HL-60 (cell line): ENCODE measurements at regions not wholly inside any gene's neighbourhood (a gene's known extent, or its start where the extent isn't known, plus 50 kb on each side); places are given as distances from the start of the nearest gene placed in this dataset.

Experiments
- DNase-seq, 2 experiments: peaks; one replicate each; pipeline ENCODE4 v3.0.0-alpha.2; 2010 to 2020; ENCODE audit warnings: low read depth in 1 of 2, low spot score in 1 of 2
- H3K27ac ChIP-seq: fragments of 250-450 bp; sonication (Bioruptor Pico); replicated peaks from 2 replicates; pipeline ENCODE4 v1.5.1; 2020; ENCODE audit warnings: mild to moderate bottlenecking, moderate library complexity
- H3K27me3 ChIP-seq: fragments of 250-450 bp; sonication (Bioruptor Pico); 2 replicates; pipeline ENCODE4 v1.5.1; 2021; ENCODE audit warnings: mild to moderate bottlenecking, moderate library complexity; ENCODE audit not compliant: insufficient read depth, poor library complexity, severe bottlenecking
- H3K4me3 ChIP-seq: replicated peaks from 2 replicates; pipeline ENCODE4 v1.5.1; 2011; ENCODE audit warnings: mild to moderate bottlenecking, control low read depth, low read length; ENCODE audit not compliant: insufficient read depth
- GABPA ChIP-seq: IDR thresholded peaks from 2 replicates; pipeline ENCODE4 v1.6.1; 2012; ENCODE audit warnings: low read depth
- POLR2AphosphoS5 ChIP-seq: IDR thresholded peaks from 2 replicates; pipeline ENCODE4 v1.6.1; 2012; ENCODE audit warnings: low read depth
- SPI1 ChIP-seq: IDR thresholded peaks from 2 replicates; pipeline ENCODE4 v1.6.1; 2012; ENCODE audit warnings: low read depth, mild to moderate bottlenecking, borderline replicate concordance
- TF ChIP-seq, protein P1 (sequence below): IDR thresholded peaks from one replicate; pipeline ENCODE4 v1.5.1; 2011; ENCODE audit warnings: low read length, control low read depth, inconsistent platforms; ENCODE audit not compliant: insufficient read depth
- TF ChIP-seq, protein P2 (sequence below): IDR thresholded peaks from 2 replicates; pipeline ENCODE4 v1.6.1; 2012; ENCODE audit warnings: low read depth; ENCODE audit not compliant: insufficient replicate concordance

DNA sequence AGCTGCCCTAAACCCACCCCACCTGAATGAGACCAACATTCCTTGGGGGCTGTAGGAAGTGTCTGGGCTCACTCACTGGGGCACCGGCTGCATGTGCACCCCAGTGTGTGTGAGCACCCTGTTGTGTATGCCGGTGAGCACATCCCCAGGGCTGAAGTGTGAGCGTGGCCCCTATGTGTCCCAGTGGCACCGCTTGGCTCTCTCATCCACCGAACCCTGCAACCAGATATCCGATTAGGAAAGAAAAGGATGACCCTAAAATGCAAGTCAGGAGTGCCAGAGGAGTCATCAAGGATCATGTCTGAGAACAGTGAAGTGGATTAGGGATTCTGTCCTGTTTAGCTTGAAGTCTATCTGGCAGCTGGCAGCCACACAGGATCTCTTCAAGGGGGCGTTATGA, 84.0 kb upstream of the ALDH1L1 start:
- Histone ChIP-seq H3K27ac (no peak overlapping the region), H3K4me3 (no peak overlapping the region), H3K27me3 (peaks cover 7% of the 10 kb centered on the region)
- TF ChIP-seq SPI1 (no peak), GABPA (no peak), POLR2AphosphoS5 (no peak)
- TF ChIP-seq, protein P1, sequence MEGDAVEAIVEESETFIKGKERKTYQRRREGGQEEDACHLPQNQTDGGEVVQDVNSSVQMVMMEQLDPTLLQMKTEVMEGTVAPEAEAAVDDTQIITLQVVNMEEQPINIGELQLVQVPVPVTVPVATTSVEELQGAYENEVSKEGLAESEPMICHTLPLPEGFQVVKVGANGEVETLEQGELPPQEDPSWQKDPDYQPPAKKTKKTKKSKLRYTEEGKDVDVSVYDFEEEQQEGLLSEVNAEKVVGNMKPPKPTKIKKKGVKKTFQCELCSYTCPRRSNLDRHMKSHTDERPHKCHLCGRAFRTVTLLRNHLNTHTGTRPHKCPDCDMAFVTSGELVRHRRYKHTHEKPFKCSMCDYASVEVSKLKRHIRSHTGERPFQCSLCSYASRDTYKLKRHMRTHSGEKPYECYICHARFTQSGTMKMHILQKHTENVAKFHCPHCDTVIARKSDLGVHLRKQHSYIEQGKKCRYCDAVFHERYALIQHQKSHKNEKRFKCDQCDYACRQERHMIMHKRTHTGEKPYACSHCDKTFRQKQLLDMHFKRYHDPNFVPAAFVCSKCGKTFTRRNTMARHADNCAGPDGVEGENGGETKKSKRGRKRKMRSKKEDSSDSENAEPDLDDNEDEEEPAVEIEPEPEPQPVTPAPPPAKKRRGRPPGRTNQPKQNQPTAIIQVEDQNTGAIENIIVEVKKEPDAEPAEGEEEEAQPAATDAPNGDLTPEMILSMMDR: no peak
- TF ChIP-seq, protein P2, sequence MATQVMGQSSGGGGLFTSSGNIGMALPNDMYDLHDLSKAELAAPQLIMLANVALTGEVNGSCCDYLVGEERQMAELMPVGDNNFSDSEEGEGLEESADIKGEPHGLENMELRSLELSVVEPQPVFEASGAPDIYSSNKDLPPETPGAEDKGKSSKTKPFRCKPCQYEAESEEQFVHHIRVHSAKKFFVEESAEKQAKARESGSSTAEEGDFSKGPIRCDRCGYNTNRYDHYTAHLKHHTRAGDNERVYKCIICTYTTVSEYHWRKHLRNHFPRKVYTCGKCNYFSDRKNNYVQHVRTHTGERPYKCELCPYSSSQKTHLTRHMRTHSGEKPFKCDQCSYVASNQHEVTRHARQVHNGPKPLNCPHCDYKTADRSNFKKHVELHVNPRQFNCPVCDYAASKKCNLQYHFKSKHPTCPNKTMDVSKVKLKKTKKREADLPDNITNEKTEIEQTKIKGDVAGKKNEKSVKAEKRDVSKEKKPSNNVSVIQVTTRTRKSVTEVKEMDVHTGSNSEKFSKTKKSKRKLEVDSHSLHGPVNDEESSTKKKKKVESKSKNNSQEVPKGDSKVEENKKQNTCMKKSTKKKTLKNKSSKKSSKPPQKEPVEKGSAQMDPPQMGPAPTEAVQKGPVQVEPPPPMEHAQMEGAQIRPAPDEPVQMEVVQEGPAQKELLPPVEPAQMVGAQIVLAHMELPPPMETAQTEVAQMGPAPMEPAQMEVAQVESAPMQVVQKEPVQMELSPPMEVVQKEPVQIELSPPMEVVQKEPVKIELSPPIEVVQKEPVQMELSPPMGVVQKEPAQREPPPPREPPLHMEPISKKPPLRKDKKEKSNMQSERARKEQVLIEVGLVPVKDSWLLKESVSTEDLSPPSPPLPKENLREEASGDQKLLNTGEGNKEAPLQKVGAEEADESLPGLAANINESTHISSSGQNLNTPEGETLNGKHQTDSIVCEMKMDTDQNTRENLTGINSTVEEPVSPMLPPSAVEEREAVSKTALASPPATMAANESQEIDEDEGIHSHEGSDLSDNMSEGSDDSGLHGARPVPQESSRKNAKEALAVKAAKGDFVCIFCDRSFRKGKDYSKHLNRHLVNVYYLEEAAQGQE: no peak
- DNase-seq: no peak

DNA sequence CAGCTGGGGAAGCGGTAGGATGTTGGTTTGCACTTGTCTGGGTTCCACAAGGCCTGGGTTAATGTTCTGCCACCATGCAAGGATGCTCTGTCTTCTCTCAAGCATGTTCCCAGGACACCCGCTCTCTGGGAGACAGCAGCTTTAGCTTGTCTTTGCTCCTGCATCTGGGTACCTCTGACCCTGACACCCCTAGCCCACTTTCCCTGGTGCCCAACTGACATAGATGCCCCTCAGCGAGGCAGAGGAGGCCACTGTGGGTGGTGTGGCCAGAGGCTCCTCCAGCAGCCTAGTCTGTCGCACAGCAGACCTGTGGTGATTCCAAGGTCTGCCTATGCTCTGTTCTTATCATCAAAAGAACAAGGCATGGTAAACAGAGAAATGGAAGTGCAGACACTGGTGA, 83.6 kb upstream of the ALDH1L1 start:
- H3K27me3 ChIP-seq: peaks cover 7% of the 10 kb centered on the region
- DNase-seq: no peak
- no peak overlapping the region for H3K27ac ChIP-seq
- TF ChIP-seq GABPA (no peak), SPI1 (no peak), POLR2AphosphoS5 (no peak)
- TF ChIP-seq, protein P1: no peak
- TF ChIP-seq, protein P2: no peak
- no peak overlapping the region for H3K4me3 ChIP-seq

DNA sequence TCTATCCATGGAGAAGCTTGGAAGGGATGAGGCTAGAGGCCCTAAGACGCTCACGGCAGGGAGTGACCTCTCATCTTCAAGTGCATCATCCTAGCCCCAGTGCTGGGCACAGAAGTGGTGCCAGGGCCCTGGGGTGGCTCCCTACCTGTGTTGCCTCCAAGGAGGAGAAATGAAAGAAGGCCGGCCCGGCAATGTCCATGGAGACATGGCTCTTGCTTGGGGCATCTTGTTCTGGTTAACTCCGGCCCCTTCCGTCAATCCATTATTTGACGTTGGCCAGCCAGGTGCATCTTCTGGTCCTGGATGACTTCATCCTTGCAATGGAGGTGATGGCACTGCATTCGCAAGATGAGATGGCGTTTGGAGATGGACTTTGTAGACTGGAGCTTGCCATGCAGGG, 83.2 kb upstream of the ALDH1L1 start:
- peaks cover 7% of the 10 kb centered on the region for H3K27me3 ChIP-seq
- no peak overlapping the region for H3K4me3 ChIP-seq
- TF ChIP-seq, protein P2: no peak
- TF ChIP-seq POLR2AphosphoS5 (no peak), GABPA (no peak), SPI1 (no peak)
- TF ChIP-seq, protein P1: no peak
- no peak overlapping the region for H3K27ac ChIP-seq
- no peak for DNase-seq
